Kidney epithelial cell (primary cell): ENCODE measurements at regions not wholly inside any gene's neighbourhood (a gene's known extent, or its start where the extent isn't known, plus 50 kb on each side); places are given as distances from the start of the nearest gene placed in this dataset.
A peak's percentile ranks its signal among the peaks of the same experiment; 100 is the strongest.
"Not testable (repeated sequence)": the region's sequence is repeated elsewhere in the genome, so short reads cannot be mapped to it uniquely, and the experiment has no call there.

Experiments used
- DNase-seq: peaks from one replicate; pipeline ENCODE4 v3.0.0-alpha.2; 2010; ENCODE audit warnings: low read depth
- H3K27me3 ChIP-seq: 2 replicates; pipeline ENCODE4 v1.6.0; 2011; ENCODE audit warnings: low read length; ENCODE audit not compliant: control insufficient read depth, insufficient read depth
- H3K36me3 ChIP-seq: 2 replicates; pipeline ENCODE4 v1.5.1; 2011; ENCODE audit warnings: low read length; ENCODE audit not compliant: control insufficient read depth, insufficient read depth
- H3K4me3 ChIP-seq: 2 replicates; pipeline ENCODE4 v1.5.1; 2011; ENCODE audit warnings: low read depth, mild to moderate bottlenecking, control low read depth, low read length
- CTCF ChIP-seq: IDR thresholded peaks from 2 replicates; pipeline ENCODE4 v1.5.1; 2011; ENCODE audit warnings: mild to moderate bottlenecking, moderate library complexity, low read length, control low read depth, inconsistent platforms; ENCODE audit not compliant: insufficient read depth, poor library complexity, severe bottlenecking

DNA sequence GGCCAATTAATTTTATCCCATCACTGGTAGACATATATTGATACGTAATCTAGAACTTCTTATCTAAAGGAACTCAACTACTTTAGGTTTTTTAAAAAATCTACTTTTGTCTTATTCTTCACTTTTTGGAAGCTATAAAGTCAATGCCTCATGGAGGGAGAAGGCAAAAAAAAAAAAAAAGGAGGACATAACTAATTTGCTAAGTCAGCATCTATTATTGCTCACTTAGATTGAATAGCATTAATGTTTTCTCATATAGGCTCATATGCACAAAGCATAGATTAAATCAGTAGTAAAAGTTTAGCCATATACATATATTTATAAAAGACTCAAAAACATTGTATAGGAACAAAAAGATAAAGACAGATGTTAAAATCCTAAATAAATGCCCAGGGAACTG, 179.3 kb upstream of the DGKB start:
- no peak for DNase-seq
- Histone ChIP-seq H3K4me3 (no peak overlapping the region), H3K27me3 (no peaks in the 10 kb centered on the region), H3K36me3 (no peaks in the 10 kb centered on the region)
- no peak for TF ChIP-seq CTCF

DNA sequence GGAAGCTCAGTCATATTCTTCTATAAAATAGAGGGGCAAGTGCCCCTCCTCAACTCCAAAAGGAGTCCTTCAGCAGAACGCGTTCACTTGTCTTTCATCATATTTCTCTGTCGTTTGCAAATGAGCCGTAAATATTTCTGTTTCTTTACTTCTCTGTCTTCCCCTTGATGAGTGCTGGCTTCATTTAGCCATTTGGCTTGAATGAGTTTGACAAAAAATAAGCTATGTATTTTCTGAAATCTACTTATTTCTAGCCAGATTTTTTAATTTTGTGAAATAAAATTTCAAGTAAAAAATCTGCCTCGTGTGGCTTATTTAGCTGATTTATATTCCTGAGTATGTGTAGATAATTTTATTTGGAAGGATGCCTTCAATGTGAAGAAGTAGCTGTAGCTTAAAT, 170.8 kb upstream of the DGKB start:
- TF ChIP-seq CTCF, result no peak
- Histone ChIP-seq H3K36me3 (no peaks in the 10 kb centered on the region), H3K27me3 (no peaks in the 10 kb centered on the region), H3K4me3 (no peak overlapping the region)
- no peak for DNase-seq

- no peak for TF ChIP-seq CTCF
- Histone ChIP-seq H3K27me3 (no peaks in the 10 kb centered on the region), H3K4me3 (no peak overlapping the region), H3K36me3 (no peaks in the 10 kb centered on the region)
- DNase-seq, result no peak
These were observed 165.8 kb upstream of the DGKB start for GRCh38 chr7:15068324-15068723.

- Histone ChIP-seq H3K36me3 (no peaks in the 10 kb centered on the region), H3K4me3 (no peak overlapping the region), H3K27me3 (no peaks in the 10 kb centered on the region)
- TF ChIP-seq CTCF, result no peak
- peak; percentile 66 for DNase-seq
These were observed 154.7 kb upstream of the DGKB start for GRCh38 chr7:15057272-15057671.

DNA sequence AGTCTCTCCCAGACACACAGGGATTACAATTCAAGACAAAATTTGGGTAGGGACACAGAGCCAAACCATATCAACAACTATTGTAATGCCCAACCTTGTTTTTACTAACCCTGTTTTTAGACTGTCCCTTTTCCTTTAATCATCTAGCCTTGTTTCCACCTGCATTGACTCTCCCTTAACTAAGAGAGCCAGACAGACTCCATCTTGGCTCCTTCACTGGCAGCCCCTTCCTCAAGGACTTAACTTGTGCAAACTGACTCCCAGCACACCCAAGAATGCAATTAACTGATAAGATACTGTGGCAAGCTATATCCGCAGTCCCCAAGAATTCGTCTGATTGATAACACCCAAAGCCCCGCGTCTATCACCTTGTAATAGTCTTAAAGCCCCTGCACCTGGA, 151.8 kb upstream of the DGKB start:
- not testable (repeated sequence) for DNase-seq, H3K4me3 ChIP-seq, H3K36me3 ChIP-seq, H3K27me3 ChIP-seq

- no peak overlapping the region for H3K4me3 ChIP-seq
- TF ChIP-seq CTCF, result no peak
- DNase-seq, result no peak
- H3K36me3 ChIP-seq, result no peaks in the 10 kb centered on the region
- H3K27me3 ChIP-seq, result no peaks in the 10 kb centered on the region
These were observed 146.6 kb upstream of the DGKB start for GRCh38 chr7:15049157-15049556.
